ENCODE measurements at regions not wholly inside any gene's neighbourhood (a gene's known extent, or its start where the extent isn't known, plus 50 kb on each side); places are given as distances from the start of the nearest gene placed in this dataset.

GRCh38 chr1:81672766-81673165 lies 128.0 kb upstream of the ADGRL2 start:
- H3K9me3 Mint-ChIP-seq, result peaks cover 3 to 14% (median 8%) of the 10 kb centered on the region in 7 donors
- Histone ChIP-seq H3K79me2 (ENCODE audit: insufficient read depth, low read length) (no peaks in the 10 kb centered on the region), H4K20me1 (ENCODE audit: insufficient read depth, low read length) (no peaks in the 10 kb centered on the region), H3K9ac (ENCODE audit: insufficient read depth, low read length, poor library complexity, severe bottlenecking) (no peak overlapping the region), H3K4me1 (ENCODE audit: control insufficient read depth in 1 of 2, insufficient read depth in 2 of 2, low read length in 2 of 2) (no peaks in the 10 kb centered on the region), H3K4me2 (replicated peaks; ENCODE audit: extremely low read depth, low read length, poor library complexity, severe bottlenecking) (no peak overlapping the region), H3K27ac (ENCODE audit: low read depth in 1 of 2, low read length in 2 of 2) (no peak overlapping the region), H2AFZ (ENCODE audit: insufficient read depth, low read depth, low read length, poor library complexity, severe bottlenecking) (no peak overlapping the region), H3K27me3 (ENCODE audit: control insufficient read depth in 2 of 2, insufficient read depth in 2 of 2, low read length in 2 of 2) (no peaks in the 10 kb centered on the region), H3K9me3 (replicated peaks in 1 of 2; ENCODE audit: control insufficient read depth in 1 of 2, insufficient read depth in 1 of 2, low read length in 2 of 2) (peaks cover 0 to 6% of the 10 kb centered on the region in 2 donors), H3K36me3 (replicated peaks in 1 of 2; ENCODE audit: control insufficient read depth in 1 of 2, insufficient read depth in 2 of 2, low read length in 2 of 2) (no peaks in the 10 kb centered on the region), H3K4me3 (replicated peaks in 1 of 3; ENCODE audit: low read depth in 2 of 3, low read length in 3 of 3) (no peak overlapping the region)
- peaks cover 0 to 1% (median 1%) of the 10 kb centered on the region in 3 donors for H3K27me3 Mint-ChIP-seq (ENCODE audit: low read depth in 3 of 3)
- H3K4me1 Mint-ChIP-seq, result no peaks in the 10 kb centered on the region
- TF ChIP-seq CTCF (IDR thresholded peaks at IDR 0.05), result no peak
- intact Hi-C loops (cut with micrococcal nuclease), result no loop called here
- no peak overlapping the region for H3K4me3 Mint-ChIP-seq
- no peak overlapping the region for H3K27ac Mint-ChIP-seq
- DNase-seq, result no peak
- H3K36me3 Mint-ChIP-seq, result no peaks in the 10 kb centered on the region

GRCh38 chr1:81671038-81671437 lies 129.7 kb upstream of the ADGRL2 start:
- Histone ChIP-seq H3K9ac (ENCODE audit: insufficient read depth, low read length, poor library complexity, severe bottlenecking) (no peak overlapping the region), H3K4me2 (replicated peaks; ENCODE audit: extremely low read depth, low read length, poor library complexity, severe bottlenecking) (no peak overlapping the region), H4K20me1 (ENCODE audit: insufficient read depth, low read length) (no peaks in the 10 kb centered on the region), H3K27me3 (ENCODE audit: control insufficient read depth in 2 of 2, insufficient read depth in 2 of 2, low read length in 2 of 2) (no peaks in the 10 kb centered on the region), H2AFZ (ENCODE audit: insufficient read depth, low read depth, low read length, poor library complexity, severe bottlenecking) (no peak overlapping the region), H3K27ac (ENCODE audit: low read depth in 1 of 2, low read length in 2 of 2) (no peak overlapping the region), H3K4me1 (ENCODE audit: control insufficient read depth in 1 of 2, insufficient read depth in 2 of 2, low read length in 2 of 2) (no peaks in the 10 kb centered on the region), H3K36me3 (replicated peaks in 1 of 2; ENCODE audit: control insufficient read depth in 1 of 2, insufficient read depth in 2 of 2, low read length in 2 of 2) (no peaks in the 10 kb centered on the region), H3K4me3 (replicated peaks in 1 of 3; ENCODE audit: low read depth in 2 of 3, low read length in 3 of 3) (no peak overlapping the region), H3K9me3 (replicated peaks in 1 of 2; ENCODE audit: control insufficient read depth in 1 of 2, insufficient read depth in 1 of 2, low read length in 2 of 2) (no peaks in the 10 kb centered on the region), H3K79me2 (ENCODE audit: insufficient read depth, low read length) (no peaks in the 10 kb centered on the region)
- no peaks in the 10 kb centered on the region for H3K4me1 Mint-ChIP-seq
- no peak for TF ChIP-seq CTCF (IDR thresholded peaks at IDR 0.05)
- H3K9me3 Mint-ChIP-seq, result peaks cover 0 to 7% (median 2%) of the 10 kb centered on the region in 7 donors
- no peaks in the 10 kb centered on the region for H3K36me3 Mint-ChIP-seq
- peaks cover 0 to 1% (median 1%) of the 10 kb centered on the region in 3 donors for H3K27me3 Mint-ChIP-seq (ENCODE audit: low read depth in 3 of 3)
- WGBS (ENCODE audit: insufficient coverage), result 60% methylated on average over 1 of the region's 3 CpGs
- no peak for DNase-seq
- H3K4me3 Mint-ChIP-seq, result no peak overlapping the region
- intact Hi-C loops (cut with micrococcal nuclease), result no loop called here
- no peak overlapping the region for H3K27ac Mint-ChIP-seq
